AG09319 (cell line): ENCODE measurements at regions not wholly inside any gene's neighbourhood (a gene's known extent, or its start where the extent isn't known, plus 50 kb on each side); places are given as distances from the start of the nearest gene placed in this dataset.

Experiments used
- DNase-seq: peaks from one replicate; pipeline ENCODE4 v3.0.0-alpha.2; 2010; ENCODE audit warnings: low read depth; ENCODE audit errors: extremely low read depth
- TF ChIP-seq, protein P1 (sequence below): IDR thresholded peaks from 2 replicates; pipeline ENCODE4 v1.5.1; 2011; ENCODE audit warnings: low read depth, mild to moderate bottlenecking, inconsistent platforms, low read length, moderate library complexity

GRCh38 chr12:132405742-132406251 is 76.4 kb upstream of the GALNT9 start:
- TF ChIP-seq, protein P1, sequence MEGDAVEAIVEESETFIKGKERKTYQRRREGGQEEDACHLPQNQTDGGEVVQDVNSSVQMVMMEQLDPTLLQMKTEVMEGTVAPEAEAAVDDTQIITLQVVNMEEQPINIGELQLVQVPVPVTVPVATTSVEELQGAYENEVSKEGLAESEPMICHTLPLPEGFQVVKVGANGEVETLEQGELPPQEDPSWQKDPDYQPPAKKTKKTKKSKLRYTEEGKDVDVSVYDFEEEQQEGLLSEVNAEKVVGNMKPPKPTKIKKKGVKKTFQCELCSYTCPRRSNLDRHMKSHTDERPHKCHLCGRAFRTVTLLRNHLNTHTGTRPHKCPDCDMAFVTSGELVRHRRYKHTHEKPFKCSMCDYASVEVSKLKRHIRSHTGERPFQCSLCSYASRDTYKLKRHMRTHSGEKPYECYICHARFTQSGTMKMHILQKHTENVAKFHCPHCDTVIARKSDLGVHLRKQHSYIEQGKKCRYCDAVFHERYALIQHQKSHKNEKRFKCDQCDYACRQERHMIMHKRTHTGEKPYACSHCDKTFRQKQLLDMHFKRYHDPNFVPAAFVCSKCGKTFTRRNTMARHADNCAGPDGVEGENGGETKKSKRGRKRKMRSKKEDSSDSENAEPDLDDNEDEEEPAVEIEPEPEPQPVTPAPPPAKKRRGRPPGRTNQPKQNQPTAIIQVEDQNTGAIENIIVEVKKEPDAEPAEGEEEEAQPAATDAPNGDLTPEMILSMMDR = no peak
- no peak for DNase-seq

DNA sequence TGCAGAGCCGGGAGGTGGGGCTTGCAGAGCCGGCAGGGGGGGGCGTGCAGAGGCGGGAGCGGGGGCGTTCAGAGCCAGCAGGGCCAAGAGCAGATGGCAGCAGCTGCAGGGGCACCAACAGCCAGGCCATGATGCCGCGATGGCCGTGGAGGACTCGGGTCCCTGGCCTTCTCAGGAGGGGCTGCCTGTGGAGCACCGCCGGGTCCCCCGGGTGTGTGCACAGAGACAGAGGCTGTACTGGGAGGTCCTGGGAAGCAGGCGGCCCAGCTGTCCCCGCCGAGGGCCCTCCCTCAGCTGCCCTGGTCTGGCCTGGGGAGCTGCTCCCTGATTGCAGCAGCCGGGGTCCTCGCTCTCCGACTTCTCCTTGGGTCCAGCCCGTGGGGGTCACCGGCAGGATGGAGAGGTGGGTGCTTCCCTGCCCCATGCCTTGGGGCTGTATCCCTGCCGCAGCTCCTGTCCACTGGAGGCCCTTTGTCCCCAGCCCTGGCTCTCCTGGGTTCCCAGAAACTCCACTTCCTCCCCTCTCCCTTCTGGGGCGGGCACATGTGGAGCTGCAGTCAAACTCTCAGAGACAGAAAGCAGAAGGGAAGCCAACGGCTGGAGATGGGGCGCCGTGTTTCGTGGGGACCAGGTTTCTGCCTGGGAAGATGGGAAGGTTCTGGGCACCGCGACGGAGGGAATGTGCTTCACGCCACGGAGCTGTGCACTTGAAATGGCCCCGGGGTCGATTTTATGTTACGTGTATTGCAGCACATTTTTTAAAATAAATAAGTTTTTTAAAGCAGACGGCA is 75.8 kb upstream of the GALNT9 start:
- TF ChIP-seq, protein P1 = no peak
- DNase-seq = no peak

GRCh38 chr12:132404435-132404855 is 75.1 kb upstream of the GALNT9 start:
- DNase-seq = no peak
- TF ChIP-seq, protein P1 = no peak

DNA sequence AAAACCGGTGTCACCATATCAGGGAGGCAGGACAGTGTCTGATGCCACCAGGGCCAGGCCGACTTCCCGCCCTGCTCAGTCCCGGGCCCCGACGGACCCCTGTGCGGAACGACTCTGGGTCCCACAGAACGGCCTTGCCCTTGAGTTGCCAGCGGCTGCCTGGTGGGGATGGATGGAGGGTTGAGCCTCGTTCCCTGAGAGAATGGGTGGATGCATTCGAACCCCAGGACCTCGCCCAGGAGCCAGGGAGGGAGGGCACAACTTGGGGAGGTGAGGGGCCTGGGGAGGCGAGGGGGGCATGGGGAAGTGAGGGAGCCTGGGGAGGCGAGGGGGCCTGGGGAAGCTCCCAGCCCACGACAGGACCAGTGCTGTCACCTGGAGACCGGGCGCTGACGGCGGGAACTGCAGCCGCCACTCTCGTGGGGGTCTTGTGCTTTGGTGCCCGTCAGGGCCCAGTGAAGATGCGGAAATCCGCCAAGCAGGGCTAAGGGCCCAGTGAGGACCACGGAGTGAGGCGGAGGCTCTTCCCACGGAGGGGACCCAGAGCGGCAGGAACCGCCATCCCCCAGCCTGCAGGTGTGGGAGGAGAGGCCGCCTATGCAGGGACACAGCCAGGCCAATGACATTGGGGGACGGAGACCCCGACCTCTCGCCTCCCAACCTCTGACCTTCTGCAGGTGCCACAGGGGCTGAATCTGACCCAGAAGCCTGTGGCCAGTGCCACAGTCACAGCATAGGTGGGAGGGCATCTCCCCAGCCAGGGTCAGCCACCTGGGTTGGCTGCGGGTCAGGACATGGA is 74.4 kb upstream of the GALNT9 start:
- DNase-seq = no peak
- TF ChIP-seq, protein P1 = no peak

DNA sequence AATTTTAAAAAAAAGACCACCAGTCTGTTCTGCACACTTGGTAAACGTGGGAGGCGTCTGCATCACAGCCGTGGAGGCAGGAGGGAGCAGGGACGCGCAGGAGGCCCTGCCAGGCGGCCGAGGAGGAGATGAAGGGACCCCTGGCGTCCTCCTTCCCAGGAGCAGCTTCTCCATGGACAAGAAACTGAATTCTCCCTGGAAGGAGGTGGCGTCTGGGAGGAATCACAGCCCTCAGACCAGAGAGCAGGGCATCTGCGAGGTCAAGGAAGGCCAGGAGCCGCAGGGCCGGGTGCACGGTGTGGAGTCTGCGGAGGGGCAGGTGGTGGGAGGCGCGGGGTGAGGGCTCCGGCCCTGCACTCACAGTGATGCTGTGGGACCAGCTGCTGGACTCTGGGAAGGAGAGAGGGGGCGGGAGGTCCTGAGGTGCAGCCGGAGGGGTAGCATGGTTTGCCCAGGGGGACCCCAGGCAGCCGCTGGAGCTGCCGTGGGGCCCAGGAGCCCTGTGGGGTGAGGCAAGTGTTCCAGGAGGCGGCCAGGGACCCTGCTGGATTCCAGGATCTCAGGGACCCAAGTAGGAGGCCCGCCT is 73.5 kb upstream of the GALNT9 start:
- no peak for DNase-seq
- TF ChIP-seq, protein P1 = no peak

GRCh38 chr12:132401982-132402381 is 72.6 kb upstream of the GALNT9 start:
- DNase-seq = no peak
- TF ChIP-seq, protein P1 = no peak
